GM23338 (cell line): ENCODE measurements at regions not wholly inside any gene's neighbourhood (a gene's known extent, or its start where the extent isn't known, plus 50 kb on each side); places are given as distances from the start of the nearest gene placed in this dataset.

ENCODE experiments used
- ATAC-seq: fragments of 200-7000 bp; cut with Tn5 transposase; 3 replicates; pipeline ENCODE4 v1.9.1; 2020
- DNase-seq: peaks from one replicate; pipeline ENCODE4 v3.0.0-alpha.2; 2015; ENCODE audit warnings: low spot score
- H2AFZ ChIP-seq: fragments of 200-600 bp; sonication (generic); 2 replicates; pipeline ENCODE4 v1.8.0; 2016; ENCODE audit warnings: antibody characterized with exemption, mild to moderate bottlenecking, moderate library complexity
- H3F3A ChIP-seq: fragments of 200-600 bp; sonication (generic); replicated peaks from 2 replicates; pipeline ENCODE4 v1.8.0; 2017; ENCODE audit warnings: antibody characterized with exemption, mixed run types, low read depth
- H3K27ac ChIP-seq: fragments of 200-600 bp; sonication (generic); 2 replicates; pipeline ENCODE4 v1.6.1; 2016; ENCODE audit warnings: low read depth
- H3K27me3 ChIP-seq: fragments of 200-600 bp; sonication (generic); 2 replicates; pipeline ENCODE4 v1.8.0; 2016; ENCODE audit warnings: mild to moderate bottlenecking, mixed run types, moderate library complexity; ENCODE audit not compliant: insufficient read depth
- H3K36me3 ChIP-seq: fragments of 200-600 bp; sonication (generic); 2 replicates; pipeline ENCODE4 v1.8.0; 2016; ENCODE audit warnings: mild to moderate bottlenecking; ENCODE audit not compliant: insufficient read depth
- H3K4me1 ChIP-seq: fragments of 200-600 bp; sonication (generic); 2 replicates; pipeline ENCODE4 v1.8.0; 2016; ENCODE audit warnings: mild to moderate bottlenecking, moderate library complexity; ENCODE audit not compliant: insufficient read depth
- H3K4me2 ChIP-seq: fragments of 200-600 bp; sonication (generic); 2 replicates; pipeline ENCODE4 v1.7.1; 2017; ENCODE audit warnings: mixed run types
- H3K4me3 ChIP-seq: fragments of 200-600 bp; sonication (generic); 2 replicates; pipeline ENCODE4 v1.6.1; 2016; ENCODE audit warnings: mixed run types
- H3K79me2 ChIP-seq: fragments of 200-600 bp; sonication (generic); replicated peaks from 2 replicates; pipeline ENCODE4 v1.8.0; 2017; ENCODE audit warnings: mild to moderate bottlenecking; ENCODE audit not compliant: insufficient read depth
- H3K9me2 ChIP-seq: fragments of 200-600 bp; sonication (generic); 2 replicates; pipeline ENCODE4 v1.8.0; 2017; ENCODE audit not compliant: insufficient read depth
- H4K20me1 ChIP-seq: fragments of 200-600 bp; sonication (generic); replicated peaks from 2 replicates; pipeline ENCODE4 v1.8.0; 2017; ENCODE audit warnings: mild to moderate bottlenecking; ENCODE audit not compliant: insufficient read depth
- H3K27ac Mint-ChIP-seq: 2 replicates; pipeline ENCODE4 v1.8.0; 2020; ENCODE audit warnings: inconsistent platforms, mild to moderate bottlenecking, moderate library complexity, mixed read lengths
- H3K27me3 Mint-ChIP-seq: 3 replicates; pipeline ENCODE4 v1.8.0; 2022; ENCODE audit warnings: low read depth, mild to moderate bottlenecking, moderate library complexity, mixed read lengths, inconsistent platforms; ENCODE audit not compliant: insufficient read depth, poor library complexity
- H3K36me3 Mint-ChIP-seq: 3 replicates; pipeline ENCODE4 v1.8.0; 2021; ENCODE audit warnings: low read depth, mild to moderate bottlenecking, inconsistent platforms, moderate library complexity, mixed read lengths
- H3K4me1 Mint-ChIP-seq: 3 replicates; pipeline ENCODE4 v1.8.0; 2020; ENCODE audit warnings: mild to moderate bottlenecking, inconsistent platforms, mixed read lengths
- H3K4me3 Mint-ChIP-seq: 3 replicates; pipeline ENCODE4 v1.8.0; 2021; ENCODE audit warnings: moderate library complexity, mild to moderate bottlenecking, inconsistent platforms, mixed read lengths
- H3K9me3 Mint-ChIP-seq: 3 replicates; pipeline ENCODE4 v1.8.0; 2020; ENCODE audit warnings: moderate library complexity, mild to moderate bottlenecking, inconsistent platforms, mixed read lengths
- CTCF ChIP-seq, 2 experiments: fragments of 200-600 bp in 1 of 2; sonication (generic) in 1 of 2; conservative IDR thresholded peaks; 2 replicates each; pipeline versions ENCODE4 v1.5.1 to v1.6.1; 2016 to 2017; ENCODE audit warnings: antibody characterized with exemption in 2 of 2, low read depth in 2 of 2, mild to moderate bottlenecking in 2 of 2, moderate library complexity in 1 of 2
- ETS1 ChIP-seq: IDR thresholded peaks from 2 replicates; pipeline ENCODE4 v1.6.1; 2016; ENCODE audit warnings: antibody characterized with exemption
- EZH2 ChIP-seq: fragments of 200-600 bp; sonication (generic); IDR thresholded peaks from one replicate; pipeline ENCODE4 v1.8.0; 2017; ENCODE audit warnings: antibody characterized with exemption, mild to moderate bottlenecking, low read depth; ENCODE audit not compliant: unreplicated experiment
- EZH2phosphoT487 ChIP-seq: fragments of 200-600 bp; sonication (generic); IDR thresholded peaks from one replicate; pipeline ENCODE4 v1.8.1; 2018; ENCODE audit warnings: antibody characterized with exemption; ENCODE audit not compliant: unreplicated experiment
- JUNB ChIP-seq: IDR thresholded peaks from one replicate; pipeline ENCODE4 v1.6.1; 2016; ENCODE audit warnings: antibody characterized with exemption; ENCODE audit not compliant: unreplicated experiment
- REST ChIP-seq: IDR thresholded peaks from one replicate; pipeline ENCODE4 v1.6.1; 2018; ENCODE audit warnings: antibody characterized with exemption; ENCODE audit not compliant: unreplicated experiment
- STAT1 ChIP-seq: IDR thresholded peaks from one replicate; pipeline ENCODE4 v1.6.1; 2016; ENCODE audit warnings: antibody characterized with exemption; ENCODE audit not compliant: unreplicated experiment
- ZNF114 ChIP-seq: fragments of 250-450 bp; sonication (Bioruptor Pico); IDR thresholded peaks from 2 replicates; pipeline ENCODE4 v1.5.0; 2020; ENCODE audit warnings: mild to moderate bottlenecking, moderate library complexity
- ZNF331 ChIP-seq: fragments of 250-450 bp; sonication (Bioruptor Pico); IDR thresholded peaks from 2 replicates; pipeline ENCODE4 v1.5.0; 2020; ENCODE audit warnings: low read depth, mild to moderate bottlenecking, moderate library complexity

GRCh38 chr2:56086336-56086735 lies 97.5 kb upstream of the CCDC85A start (continued):
- TF ChIP-seq REST: no peak
- no peak for TF ChIP-seq ETS1

GRCh38 chr2:56088411-56088810 lies 95.4 kb upstream of the CCDC85A start:
- Histone ChIP-seq H3K4me1 (no peaks in the 10 kb centered on the region), H3K9me2 (no peaks in the 10 kb centered on the region), H3K4me3 (no peak overlapping the region), H3K36me3 (no peaks in the 10 kb centered on the region), H3K4me2 (no peak overlapping the region), H3K27ac (no peak overlapping the region), H3F3A (no peaks in the 10 kb centered on the region), H3K27me3 (no peaks in the 10 kb centered on the region), H2AFZ (no peak overlapping the region), H3K79me2 (no peaks in the 10 kb centered on the region), H4K20me1 (no peaks in the 10 kb centered on the region)
- DNase-seq (no peak), ATAC-seq (no peak)
- no peak overlapping the region for H3K4me3 Mint-ChIP-seq
- no peak for TF ChIP-seq STAT1
- no peak for TF ChIP-seq EZH2
- no peak for TF ChIP-seq ZNF114 (CRISPR knock-in tag)
- TF ChIP-seq EZH2phosphoT487: no peak
- no peaks in the 10 kb centered on the region for H3K27me3 Mint-ChIP-seq
- H3K4me1 Mint-ChIP-seq: peaks cover 3% of the 10 kb centered on the region; the same call in 1 of the 3 replicates
- H3K36me3 Mint-ChIP-seq: peaks cover 4% of the 10 kb centered on the region; the same call in 1 of the 3 replicates
- H3K27ac Mint-ChIP-seq: no peak overlapping the region
- H3K9me3 Mint-ChIP-seq: peaks cover 11% of the 10 kb centered on the region; the same call in 1 of the 3 replicates

DNA sequence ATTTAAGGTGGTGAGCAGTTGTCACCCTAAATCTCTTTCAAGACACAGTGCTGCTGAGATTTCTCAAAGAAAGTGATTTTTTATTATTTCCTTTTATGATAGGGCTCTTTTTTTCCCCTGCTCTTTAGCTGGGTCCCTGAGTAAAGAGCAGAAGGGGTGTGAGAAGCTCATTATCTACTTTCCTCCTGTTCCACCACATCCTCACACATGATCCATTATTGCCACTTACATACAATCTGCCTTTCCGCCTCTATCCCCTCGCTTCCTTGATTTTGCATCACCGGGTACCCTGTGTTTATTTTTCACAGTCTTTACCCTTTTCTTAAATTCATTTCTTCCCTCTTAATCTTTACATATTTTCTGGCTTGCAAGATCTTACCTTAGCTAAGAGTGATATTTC lies 93.9 kb upstream of the CCDC85A start:
- Histone ChIP-seq H3K36me3 (no peaks in the 10 kb centered on the region), H4K20me1 (no peaks in the 10 kb centered on the region), H3K4me2 (no peak overlapping the region), H3K4me3 (no peak overlapping the region), H3K79me2 (no peaks in the 10 kb centered on the region), H3K27me3 (no peaks in the 10 kb centered on the region), H3K9me2 (no peaks in the 10 kb centered on the region), H3K4me1 (no peaks in the 10 kb centered on the region), H3F3A (no peaks in the 10 kb centered on the region), H3K27ac (no peak overlapping the region), H2AFZ (no peak overlapping the region; the same call in 1 of the 2 replicates)
- peaks cover 11% of the 10 kb centered on the region; the same call in 1 of the 3 replicates for H3K9me3 Mint-ChIP-seq
- peaks cover 3% of the 10 kb centered on the region; the same call in 1 of the 3 replicates for H3K4me1 Mint-ChIP-seq
- ATAC-seq (no peak), DNase-seq (no peak)
- H3K27me3 Mint-ChIP-seq: no peaks in the 10 kb centered on the region
- H3K36me3 Mint-ChIP-seq: peaks cover 4% of the 10 kb centered on the region; the same call in 1 of the 3 replicates
- H3K27ac Mint-ChIP-seq: no peak overlapping the region
- no peak overlapping the region for H3K4me3 Mint-ChIP-seq
- no peak for TF ChIP-seq ZNF331 (CRISPR knock-in tag)
- TF ChIP-seq JUNB: no peak
- no peak for TF ChIP-seq CTCF (conservative IDR thresholded peaks at IDR 0.05; ENCODE audit: low read depth in 2 of 2)
